HFF-Myc (cell line): ENCODE measurements at regions not wholly inside any gene's neighbourhood (a gene's known extent, or its start where the extent isn't known, plus 50 kb on each side); places are given as distances from the start of the nearest gene placed in this dataset.

Experiments
- DNase-seq: peaks from one replicate; pipeline ENCODE4 v3.0.0-alpha.2; 2011; ENCODE audit warnings: low read depth; ENCODE audit errors: extremely low read depth
- H3K4me3 ChIP-seq: replicated peaks from 2 replicates; pipeline ENCODE4 v1.5.1; 2011; ENCODE audit warnings: low read depth, mild to moderate bottlenecking, control low read depth, low read length
- CTCF ChIP-seq: IDR thresholded peaks from 2 replicates; pipeline ENCODE4 v1.5.1; 2012; ENCODE audit warnings: mild to moderate bottlenecking, low read depth, low read length, control low read depth; ENCODE audit errors: missing control alignments

- H3K4me3 ChIP-seq, result no peak overlapping the region
- no peak for DNase-seq
- no peak for TF ChIP-seq CTCF
Measured at GRCh38 chr2:60106836-60107529, 446.5 kb downstream of the BCL11A start.

GRCh38 chr2:60105906-60106305, 447.5 kb downstream of the BCL11A start:
- no peak for TF ChIP-seq CTCF
- no peak for DNase-seq
- H3K4me3 ChIP-seq, result no peak overlapping the region

GRCh38 chr2:60104514-60105505, 448.6 kb downstream of the BCL11A start:
- no peak for DNase-seq
- no peak for TF ChIP-seq CTCF
- H3K4me3 ChIP-seq, result no peak overlapping the region

- DNase-seq, result no peak
- TF ChIP-seq CTCF, result no peak
- H3K4me3 ChIP-seq, result no peak overlapping the region
Measured at GRCh38 chr2:60100034-60100433, 453.4 kb downstream of the BCL11A start.

- H3K4me3 ChIP-seq, result no peak overlapping the region
- no peak for DNase-seq
- no peak for TF ChIP-seq CTCF
Measured at GRCh38 chr2:60098996-60099395, 454.5 kb downstream of the BCL11A start.

GRCh38 chr2:60097298-60097697, 456.2 kb downstream of the BCL11A start:
- no peak for TF ChIP-seq CTCF
- DNase-seq, result no peak
- no peak overlapping the region for H3K4me3 ChIP-seq
